GM12891 (cell line): ENCODE measurements at regions not wholly inside any gene's neighbourhood (a gene's known extent, or its start where the extent isn't known, plus 50 kb on each side); places are given as distances from the start of the nearest gene placed in this dataset.

ENCODE experiments used
- POLR2A ChIP-seq: IDR thresholded peaks from 2 replicates; pipeline ENCODE4 v1.6.1; 2011; ENCODE audit warnings: low read depth, low read length, control low read depth
- POLR2AphosphoS5 ChIP-seq: IDR thresholded peaks from 2 replicates; pipeline ENCODE4 v1.6.1; 2011; ENCODE audit warnings: low read depth, low read length, control low read depth
- POU2F2 ChIP-seq: IDR thresholded peaks from 2 replicates; pipeline ENCODE4 v1.6.1; 2011; ENCODE audit warnings: low read depth, mild to moderate bottlenecking, control low read depth, low read length, moderate library complexity
- SPI1 ChIP-seq: IDR thresholded peaks from 2 replicates; pipeline ENCODE4 v1.6.1; 2011; ENCODE audit warnings: low read depth, low read length, control low read depth
- TAF1 ChIP-seq: IDR thresholded peaks from 2 replicates; pipeline ENCODE4 v1.6.1; 2011; ENCODE audit warnings: low read depth, low read length, control low read depth

DNA sequence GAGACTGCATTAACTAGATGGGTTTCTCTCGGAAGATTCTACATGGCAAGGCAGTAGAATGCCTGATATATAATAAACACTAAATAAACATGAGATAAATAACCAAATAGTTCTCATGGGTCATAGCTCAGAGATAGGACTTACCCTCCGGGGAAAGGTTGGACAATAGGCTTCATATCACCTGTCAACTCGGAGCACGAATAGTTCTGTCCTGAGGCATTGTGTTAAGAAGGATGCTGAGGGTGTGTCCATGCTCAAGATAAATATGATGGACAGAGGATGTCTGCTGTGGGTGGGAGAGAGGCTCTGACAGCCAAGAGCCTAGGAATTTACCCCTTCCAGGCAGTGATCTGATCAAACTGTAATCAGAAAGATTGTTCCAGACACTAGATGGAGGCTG lies 474.0 kb downstream of the MIAT start:
- no peak for TF ChIP-seq POLR2AphosphoS5
- TF ChIP-seq POLR2A = no peak
- TF ChIP-seq TAF1 = no peak
- TF ChIP-seq SPI1 = no peak
- no peak for TF ChIP-seq POU2F2
